Fibroblast of skin of back (primary cell): ENCODE measurements at regions not wholly inside any gene's neighbourhood (a gene's known extent, or its start where the extent isn't known, plus 50 kb on each side); places are given as distances from the start of the nearest gene placed in this dataset.

ENCODE experiments used
- DNase-seq: peaks from one replicate; pipeline ENCODE4 v3.0.0-alpha.2; 2013

DNA sequence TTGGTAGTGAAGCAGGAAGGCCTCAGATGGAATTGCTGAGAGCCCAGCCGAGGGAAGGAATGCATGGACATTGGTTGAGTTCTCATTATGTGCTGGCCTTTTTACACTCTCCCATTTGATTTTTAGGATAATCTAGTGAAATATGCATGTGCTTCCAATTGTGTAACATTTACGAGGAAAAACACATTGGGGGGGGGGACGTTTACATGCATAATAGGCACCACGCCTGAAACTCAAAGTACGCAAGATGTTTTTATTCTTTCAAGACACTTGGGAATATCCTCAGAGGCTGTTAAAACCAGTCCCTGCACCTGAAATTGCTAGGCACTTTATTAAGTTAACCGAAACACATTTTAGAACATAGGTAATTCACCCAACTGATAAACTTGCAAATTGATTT, 118.5 kb upstream of the CDH4 start:
- no peak for DNase-seq

DNA sequence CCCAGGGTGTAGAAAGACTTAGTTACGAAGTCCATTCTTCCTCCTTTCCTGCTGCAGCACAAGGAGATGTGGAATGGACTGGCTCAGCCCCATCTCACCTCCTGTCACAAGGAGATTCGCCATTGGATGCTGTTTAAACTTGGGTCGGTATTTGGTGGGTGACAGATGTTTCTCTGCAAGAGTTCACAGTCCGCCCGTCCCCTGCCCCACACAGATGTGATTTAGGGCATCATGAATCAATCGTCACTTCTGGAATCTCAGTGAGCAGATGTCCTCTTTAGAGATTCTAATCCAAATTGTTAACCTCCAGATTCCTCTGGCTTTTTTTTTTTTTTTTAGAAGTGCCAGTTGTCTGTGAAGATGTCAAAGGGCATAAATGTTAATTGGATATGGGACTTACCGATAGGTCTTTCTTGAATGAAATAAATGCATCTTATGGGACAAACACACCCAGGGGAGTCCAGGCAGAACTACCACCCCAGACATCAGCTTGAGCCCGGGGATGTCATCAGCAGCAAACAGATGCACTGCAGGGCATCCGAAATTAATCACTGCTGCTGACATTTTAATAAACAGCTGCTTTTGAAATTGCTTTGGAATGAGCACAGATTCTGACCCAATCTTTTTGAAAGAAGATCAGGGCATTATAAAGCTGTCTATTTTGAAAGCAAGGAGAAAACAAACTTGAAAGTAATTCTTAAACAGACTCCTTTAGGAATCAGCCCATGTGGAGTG, 117.6 kb upstream of the CDH4 start:
- DNase-seq = no peak

DNA sequence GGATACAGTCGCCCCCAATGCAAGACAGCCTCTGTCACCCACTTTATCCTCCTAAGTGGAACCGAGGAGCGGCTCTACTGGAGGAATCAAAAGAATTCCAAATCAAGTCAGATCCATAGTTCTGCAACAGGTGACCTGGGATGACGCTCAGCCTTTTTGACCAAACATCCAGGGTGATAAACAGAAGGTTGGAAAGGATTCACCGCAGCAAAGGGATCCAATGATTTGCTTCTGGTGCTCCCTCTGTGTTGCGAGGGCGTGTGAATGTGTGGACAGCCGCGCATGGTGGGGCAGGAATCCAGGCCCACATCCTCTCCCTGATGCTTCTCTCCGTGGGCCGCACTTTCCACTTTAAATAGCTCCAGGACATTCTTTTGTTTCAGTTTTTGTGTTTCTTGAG, 116.8 kb upstream of the CDH4 start:
- DNase-seq = no peak

- DNase-seq = no peak
These were observed 116.1 kb upstream of the CDH4 start for GRCh38 chr20:61135968-61136367.

DNA sequence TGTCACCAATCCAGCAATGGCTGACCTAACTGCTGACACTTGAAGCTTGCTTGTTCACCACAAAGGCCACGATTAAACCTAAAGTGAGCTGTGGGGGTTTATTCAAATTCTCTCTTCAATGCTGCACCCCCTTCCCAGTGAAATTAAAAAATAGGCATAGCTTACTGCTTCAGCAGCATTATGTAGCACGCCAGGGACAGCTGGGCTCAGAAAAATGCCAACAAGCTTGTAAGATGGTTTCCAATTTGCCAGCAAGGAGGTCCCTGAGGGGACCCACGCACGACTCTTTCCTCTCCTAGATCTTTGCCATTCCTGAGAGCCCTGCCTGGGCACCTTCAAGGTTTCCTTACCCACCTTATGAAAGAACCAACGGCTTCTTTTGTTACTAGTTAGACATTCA, 113.5 kb upstream of the CDH4 start:
- DNase-seq = no peak

- no peak for DNase-seq
These were observed 113.0 kb upstream of the CDH4 start for GRCh38 chr20:61139031-61139430.

DNA sequence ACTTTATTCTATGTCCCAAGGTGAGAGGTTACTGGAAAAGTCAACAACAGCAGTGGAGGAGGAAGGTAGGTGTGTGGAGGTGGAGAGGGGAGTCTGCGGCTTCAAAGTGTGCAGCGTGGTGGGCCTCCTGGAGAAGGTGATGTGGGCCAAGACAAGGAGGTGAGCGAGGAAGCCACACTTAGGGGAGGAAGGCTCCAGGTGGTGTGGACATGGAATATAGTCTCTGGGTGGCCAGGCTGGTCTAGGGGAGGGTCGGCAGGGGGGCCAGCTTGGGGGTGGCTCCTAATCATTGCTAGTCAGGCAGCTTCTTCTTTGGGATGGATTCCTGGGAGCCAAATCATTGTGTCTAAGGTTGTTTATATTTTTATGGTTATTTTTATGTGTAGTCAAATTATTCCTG, 111.5 kb upstream of the CDH4 start:
- no peak for DNase-seq

- DNase-seq = no peak
These were observed 106.0 kb upstream of the CDH4 start for GRCh38 chr20:61146023-61146422.

GRCh38 chr20:61149636-61150035, 102.4 kb upstream of the CDH4 start:
- DNase-seq = no peak

- no peak for DNase-seq
These were observed 94.8 kb upstream of the CDH4 start for GRCh38 chr20:61157301-61157700.

DNA sequence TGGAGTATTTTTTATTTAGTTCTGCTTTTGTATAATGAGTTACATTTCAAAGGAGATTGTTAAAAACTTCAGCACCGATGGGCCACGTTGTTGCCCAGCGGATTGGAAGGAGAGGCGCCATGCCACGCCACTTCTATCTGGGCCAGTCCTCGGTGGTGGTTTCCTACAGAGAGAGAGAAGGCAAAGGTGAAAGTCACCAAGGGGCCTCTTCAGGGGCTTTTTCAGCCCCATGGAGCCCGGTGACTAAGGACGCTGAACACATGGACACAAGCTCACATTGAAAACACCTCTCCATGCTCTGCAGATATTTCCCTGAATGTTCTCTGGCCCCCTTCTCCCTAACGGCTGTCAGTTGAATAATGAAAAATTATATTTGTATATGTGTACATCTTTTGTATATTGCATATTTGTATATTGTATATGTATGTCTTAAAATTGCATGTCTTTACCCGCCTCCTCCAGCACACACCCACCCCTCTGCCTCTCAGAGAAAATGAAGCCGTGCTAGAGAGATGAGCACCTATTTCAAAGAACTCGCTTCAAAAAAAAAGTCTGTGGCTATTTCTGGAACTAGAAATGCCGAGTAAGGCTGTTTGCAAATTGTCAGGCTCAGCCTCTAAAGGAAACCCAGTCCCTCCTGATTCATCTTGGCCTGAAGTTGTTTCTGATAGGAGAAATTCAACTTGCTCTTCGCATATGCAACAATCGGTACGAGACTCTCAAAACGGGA, 91.9 kb upstream of the CDH4 start:
- DNase-seq = no peak

GRCh38 chr20:61161726-61162390, 90.2 kb upstream of the CDH4 start:
- peak; percentile 16 for DNase-seq

- DNase-seq = no peak
These were observed 89.6 kb upstream of the CDH4 start for GRCh38 chr20:61162451-61162850.

GRCh38 chr20:61163031-61163430, 89.0 kb upstream of the CDH4 start:
- no peak for DNase-seq

- DNase-seq = peak; percentile 73
These were observed 85.7 kb upstream of the CDH4 start for GRCh38 chr20:61166324-61166723.

DNA sequence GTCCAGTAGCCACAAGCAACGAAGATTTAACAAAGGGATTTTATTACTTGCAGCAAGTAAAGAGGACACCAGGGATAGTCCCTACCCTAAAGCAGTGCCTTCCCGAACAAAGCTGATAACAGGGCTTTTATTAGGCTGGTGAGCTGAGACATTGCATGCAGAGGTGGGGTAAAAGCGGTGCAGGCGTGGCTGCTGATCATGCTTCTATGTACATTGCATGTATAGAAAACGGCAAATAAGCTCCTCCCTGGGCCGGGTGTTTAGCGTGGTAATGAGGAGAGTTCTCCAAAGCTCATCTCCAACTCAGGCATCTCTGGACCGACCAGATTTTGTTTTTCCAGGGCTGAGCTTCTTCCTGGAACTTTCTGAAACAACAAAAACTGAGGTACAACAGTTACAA, 83.5 kb upstream of the CDH4 start:
- no peak for DNase-seq

DNA sequence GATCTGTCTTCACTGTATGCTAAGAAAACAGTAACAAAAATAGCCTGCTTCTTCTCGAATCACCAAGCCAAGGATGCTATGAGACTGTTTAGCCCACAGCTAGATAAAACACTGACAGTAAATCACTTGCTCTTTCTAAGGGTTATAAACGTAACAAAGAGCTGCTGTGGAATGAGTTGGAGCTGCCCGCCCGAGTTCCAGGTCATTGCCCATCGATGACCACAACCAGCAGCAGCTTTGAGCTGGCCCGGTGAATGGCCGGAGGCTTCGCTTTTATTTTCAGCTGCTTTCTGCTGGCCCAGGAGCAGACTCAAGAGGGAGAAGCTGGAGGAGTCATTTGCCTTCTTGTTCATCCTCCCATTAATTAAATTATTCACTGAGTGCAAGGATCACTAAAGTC, 82.2 kb upstream of the CDH4 start:
- no peak for DNase-seq

GRCh38 chr20:61170496-61171320, 81.4 kb upstream of the CDH4 start:
- DNase-seq = no peak

- DNase-seq = no peak
These were observed 78.8 kb upstream of the CDH4 start for GRCh38 chr20:61173267-61173666.

DNA sequence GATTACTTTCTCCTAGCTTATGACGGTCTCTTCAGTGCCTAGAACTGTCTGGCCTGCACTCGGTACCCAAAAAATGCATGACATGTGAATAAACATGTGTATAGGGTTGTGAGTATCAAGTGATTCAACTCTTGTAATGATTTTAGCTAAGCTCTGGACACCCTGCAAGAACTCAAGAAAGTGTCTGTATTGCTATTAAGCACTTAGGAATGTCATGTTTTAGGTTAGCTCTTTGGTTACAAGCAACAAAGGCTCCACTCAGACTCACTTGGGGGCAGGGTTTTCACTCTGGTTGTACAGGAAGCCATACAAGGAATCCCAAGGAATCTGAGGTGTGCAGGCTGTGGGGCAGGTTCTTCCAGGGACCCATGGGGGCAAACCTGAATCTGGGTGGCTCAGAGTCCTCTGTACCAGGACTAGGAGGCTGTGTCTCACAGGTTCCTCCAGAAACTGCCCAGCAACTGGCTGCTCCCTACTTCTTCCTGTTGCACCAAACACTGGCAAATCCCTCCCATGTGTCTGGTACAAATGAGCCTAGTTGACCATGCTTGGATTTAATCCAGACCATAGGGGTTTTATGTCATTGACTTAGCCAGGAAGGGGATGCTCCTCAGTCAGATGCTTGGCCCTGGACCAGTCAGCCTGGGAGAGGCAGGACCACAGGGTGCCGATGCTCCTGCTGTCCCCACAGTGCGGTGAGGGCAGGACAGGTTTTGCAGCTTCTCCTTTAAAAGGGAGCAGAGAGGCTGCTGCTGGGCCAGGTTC, 77.9 kb upstream of the CDH4 start:
- DNase-seq = peak; percentile 61

DNA sequence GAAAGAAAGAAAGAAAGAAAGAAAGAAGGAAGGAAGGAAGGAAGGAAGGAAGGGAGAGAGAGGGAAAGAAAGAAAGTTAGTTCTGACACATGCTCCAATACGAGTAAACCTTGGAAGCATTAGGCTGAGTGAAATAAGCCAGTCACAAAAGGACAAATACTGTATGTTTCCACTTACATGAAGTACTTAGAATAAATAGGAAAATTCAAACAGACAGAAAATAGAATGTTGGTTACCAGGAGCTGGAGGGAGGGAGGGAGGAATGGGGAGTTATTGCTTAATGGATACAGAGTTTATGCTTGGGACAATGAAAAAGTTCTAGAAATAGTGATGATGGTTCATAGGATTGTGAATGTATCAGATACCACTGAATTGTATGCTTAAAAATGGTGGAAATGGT, 75.2 kb upstream of the CDH4 start:
- no peak for DNase-seq

- DNase-seq = no peak
These were observed 73.5 kb upstream of the CDH4 start for GRCh38 chr20:61178551-61179071.
